ENCODE measurements at regions not wholly inside any gene's neighbourhood (a gene's known extent, or its start where the extent isn't known, plus 50 kb on each side); places are given as distances from the start of the nearest gene placed in this dataset.

- no peak for TF ChIP-seq CTCF (IDR thresholded peaks at IDR 0.05 in 8 of 11, conservative IDR thresholded peaks at IDR 0.05 in 3 of 11)
- TF ChIP-seq POLR2AphosphoS5 (IDR thresholded peaks at IDR 0.05) = no peak
Observed at GRCh38 chr4:177681902-177682301, 239.7 kb upstream of the AGA start.
